ENCODE measurements at regions not wholly inside any gene's neighbourhood (a gene's known extent, or its start where the extent isn't known, plus 50 kb on each side); places are given as distances from the start of the nearest gene placed in this dataset.

DNA sequence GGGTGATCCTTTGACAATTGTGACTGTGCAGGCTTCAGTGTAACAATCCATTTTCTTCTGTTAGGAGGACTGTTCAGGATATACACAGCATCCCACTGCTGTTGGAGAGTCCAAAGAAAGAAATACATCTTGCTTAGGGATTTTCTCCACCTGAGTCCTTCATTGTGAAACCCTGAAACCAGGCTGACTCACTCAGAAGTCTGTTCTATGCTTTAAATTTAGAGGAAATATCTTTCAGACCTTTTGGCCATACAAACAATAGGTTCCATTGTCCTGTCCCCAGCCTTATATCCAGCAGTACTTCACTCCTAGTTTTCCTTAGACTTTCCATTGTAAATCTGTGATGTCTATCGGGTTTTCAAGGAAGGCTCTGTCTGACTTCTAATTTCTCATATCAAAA is 379.1 kb downstream of the SUCLA2 start:
- no peak for DNase-seq (ENCODE audit: low read depth in 2 of 2)

DNA sequence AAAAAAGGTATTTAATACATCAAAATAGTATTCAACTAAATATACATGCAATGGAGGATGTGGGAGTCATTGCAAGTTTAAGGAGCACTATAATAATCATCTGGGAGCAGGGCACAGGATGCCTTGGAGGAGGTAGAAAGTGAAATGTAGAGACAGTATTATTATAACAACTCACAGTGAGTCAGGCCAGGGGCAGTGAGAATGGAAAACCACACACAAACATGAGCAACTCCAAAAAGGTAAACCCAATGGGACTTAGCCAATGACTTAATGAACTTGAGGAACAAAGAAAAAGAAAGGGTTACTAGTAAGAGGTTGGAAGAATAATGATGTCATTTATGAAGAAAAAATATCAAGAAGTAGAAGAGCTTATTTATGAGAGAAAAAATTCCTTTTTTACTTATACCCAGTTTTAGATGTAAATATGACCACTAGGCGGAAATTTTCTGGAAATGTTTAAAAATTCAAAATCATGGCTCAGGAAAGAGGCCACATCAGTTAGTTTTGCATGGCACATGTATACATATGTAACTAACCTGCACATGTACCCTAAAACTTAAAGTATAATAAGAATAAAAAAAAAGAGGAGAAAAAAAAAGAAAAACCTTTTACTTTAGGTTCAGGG is 389.3 kb downstream of the SUCLA2 start:
- DNase-seq (ENCODE audit: low read depth in 2 of 2), result no peak

DNA sequence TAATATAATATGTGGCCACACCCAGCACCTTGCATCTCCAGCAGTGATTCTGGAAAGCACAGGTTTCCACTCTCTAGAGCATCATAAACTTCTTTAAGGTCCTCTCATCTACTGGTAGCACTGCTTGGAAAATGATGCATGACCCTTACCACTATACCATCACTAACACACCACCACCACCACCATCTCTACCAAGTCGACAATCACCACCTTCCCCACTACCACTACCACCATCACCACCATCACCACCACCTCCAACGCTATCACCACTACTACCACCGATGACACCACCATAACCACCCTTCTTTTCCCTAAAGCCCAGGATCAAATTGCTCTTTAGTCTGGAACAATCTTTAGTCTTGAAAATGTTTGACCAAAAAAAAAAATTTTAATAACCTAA is 390.4 kb downstream of the SUCLA2 start:
- DNase-seq (ENCODE audit: low read depth in 2 of 2), result no peak

DNA sequence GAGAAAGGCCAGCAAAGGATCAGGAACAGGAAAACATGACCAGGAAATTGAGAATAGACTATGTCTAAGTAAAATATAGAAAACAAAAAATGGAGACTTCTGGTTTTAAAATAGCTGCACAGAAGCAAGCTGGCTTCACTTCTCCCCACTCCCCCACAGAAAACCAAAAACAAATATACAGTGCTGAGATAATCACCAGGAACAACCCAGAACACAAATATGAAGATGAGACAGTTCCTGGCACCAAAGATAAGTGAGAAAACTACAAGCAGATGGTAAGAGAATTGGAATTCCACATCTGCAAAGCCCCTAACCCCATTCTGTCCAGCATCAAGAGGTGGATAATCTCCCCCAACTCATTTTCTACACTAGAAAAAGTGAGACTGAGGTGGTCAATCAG is 397.7 kb downstream of the SUCLA2 start:
- no peak for DNase-seq (ENCODE audit: low read depth in 2 of 2)

DNA sequence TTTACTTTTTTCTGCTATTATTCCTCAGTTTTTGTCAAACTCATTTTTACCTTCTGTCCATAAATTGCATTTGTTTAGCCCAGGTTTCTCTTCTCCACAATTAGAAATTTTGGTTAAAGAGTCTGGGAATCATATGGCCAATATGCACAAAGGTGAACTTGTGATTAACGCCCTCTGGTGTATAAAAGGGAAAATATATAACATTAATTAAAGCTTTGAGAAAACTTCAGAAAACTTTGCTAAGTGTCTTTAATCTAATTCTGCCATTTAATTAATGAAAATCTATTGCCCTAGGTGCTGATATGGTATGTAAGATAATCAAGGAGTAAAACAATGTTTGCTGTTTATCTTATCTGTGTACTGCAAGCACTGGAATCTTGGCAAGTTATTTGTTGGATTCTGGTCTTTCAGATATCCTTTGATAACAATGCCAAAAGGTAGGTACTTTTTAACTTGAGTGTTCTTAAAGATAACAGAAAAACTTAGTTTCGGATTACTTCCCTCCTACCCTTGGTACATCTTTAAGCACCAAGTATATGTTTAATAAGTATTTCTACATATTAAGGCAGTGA is 402.6 kb downstream of the SUCLA2 start:
- DNase-seq (ENCODE audit: low read depth in 2 of 2), result no peak

DNA sequence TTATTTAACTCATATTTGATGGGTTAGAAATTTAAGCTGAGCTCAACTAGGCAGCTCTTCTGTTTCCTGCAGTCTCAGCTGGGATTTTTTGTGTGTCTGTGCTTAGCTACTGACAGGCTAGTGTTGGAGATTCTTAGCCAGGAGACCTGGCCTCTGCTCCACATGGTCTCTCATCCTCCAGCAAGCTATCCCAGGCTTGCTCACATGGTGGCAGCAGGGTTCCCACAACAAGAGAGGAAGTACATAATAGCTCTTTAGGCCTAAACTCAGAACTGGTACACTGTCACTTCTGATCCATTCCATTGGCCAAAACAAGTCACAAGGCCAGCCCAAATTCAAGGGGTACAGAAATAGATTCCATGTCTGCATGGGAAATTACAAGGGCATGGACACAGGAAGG is 406.2 kb downstream of the SUCLA2 start:
- DNase-seq (ENCODE audit: low read depth in 2 of 2), result no peak

DNA sequence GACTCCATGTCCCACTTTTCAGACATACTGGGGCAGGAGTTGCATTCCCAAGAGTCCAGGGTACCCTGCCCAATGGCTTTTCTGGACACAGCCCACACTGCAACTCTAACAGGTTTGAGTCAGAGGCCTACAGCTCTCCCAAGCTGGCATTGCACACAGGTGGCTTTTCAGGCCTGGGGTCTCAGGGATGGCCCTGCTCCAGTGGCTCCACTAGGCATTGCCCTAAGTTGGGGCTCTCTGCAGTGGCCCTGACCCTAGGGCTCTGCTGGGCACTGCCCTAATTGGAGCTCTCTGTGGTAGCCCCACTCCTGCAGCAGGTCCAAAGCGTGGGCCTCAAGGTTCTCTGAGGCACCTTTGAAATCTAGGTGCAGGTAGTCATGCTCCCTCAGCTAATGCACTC is 408.8 kb downstream of the SUCLA2 start:
- DNase-seq (ENCODE audit: low read depth in 2 of 2), result no peak

DNA sequence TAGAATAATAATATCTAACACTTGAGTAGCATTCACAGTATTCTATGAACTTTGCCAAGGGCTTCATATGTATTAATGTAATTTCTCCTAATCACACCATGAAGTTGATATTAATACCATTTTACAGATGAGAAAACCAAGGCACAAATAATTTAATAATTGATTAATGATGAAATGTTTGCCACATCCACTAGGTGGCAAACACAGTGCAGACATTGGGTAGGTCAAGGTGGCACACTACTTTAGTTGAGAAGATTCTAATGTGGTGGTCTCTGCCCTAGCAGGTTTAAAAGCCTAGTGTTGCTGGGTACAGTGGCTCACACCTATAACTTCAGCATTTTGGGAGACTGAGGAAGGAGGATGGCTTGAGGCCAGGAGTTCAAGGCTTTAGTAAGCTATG is 412.4 kb downstream of the SUCLA2 start:
- DNase-seq (ENCODE audit: low read depth in 2 of 2), result no peak

DNA sequence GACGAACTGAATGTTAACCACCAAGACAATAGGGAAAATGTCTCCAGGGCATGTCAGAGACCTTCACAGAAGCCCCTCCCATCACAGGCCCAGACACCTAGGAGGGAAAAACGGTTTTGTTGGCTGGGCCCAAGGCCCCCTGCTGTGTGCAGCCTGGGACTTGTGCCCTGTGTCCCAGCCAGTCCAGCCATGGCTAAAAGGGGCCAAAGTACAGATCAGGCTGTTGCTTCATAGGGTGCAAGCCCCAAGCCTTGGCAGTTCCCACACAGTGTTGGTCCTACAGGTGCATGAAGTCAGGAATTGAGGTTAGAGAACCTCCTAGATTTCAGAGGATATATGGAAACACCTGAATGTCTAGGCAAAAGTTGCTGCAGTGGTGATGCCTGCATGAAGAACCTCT is 428.7 kb downstream of the SUCLA2 start:
- DNase-seq (ENCODE audit: low read depth in 2 of 2), result no peak

DNA sequence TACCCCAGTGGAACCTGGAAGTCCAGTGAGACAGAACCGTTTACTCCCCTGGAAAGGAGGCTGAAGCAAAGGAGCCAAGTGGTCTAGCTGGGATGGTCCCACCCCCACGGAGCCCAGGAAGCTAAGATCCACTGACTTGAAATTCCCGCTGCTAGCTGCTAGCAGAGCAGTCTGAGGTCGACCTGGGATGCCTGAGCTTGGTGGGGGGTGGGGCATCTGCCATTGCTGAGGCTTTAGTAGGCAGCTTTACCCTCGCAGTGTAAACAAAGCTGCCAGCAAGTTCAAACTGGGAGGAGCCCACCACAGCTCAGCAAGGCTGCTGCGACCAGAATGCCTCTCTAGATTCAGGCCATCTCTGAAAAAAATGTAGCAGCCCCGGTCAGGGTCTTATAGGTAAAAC is 437.0 kb downstream of the SUCLA2 start:
- no peak for DNase-seq (ENCODE audit: low read depth in 2 of 2)

DNA sequence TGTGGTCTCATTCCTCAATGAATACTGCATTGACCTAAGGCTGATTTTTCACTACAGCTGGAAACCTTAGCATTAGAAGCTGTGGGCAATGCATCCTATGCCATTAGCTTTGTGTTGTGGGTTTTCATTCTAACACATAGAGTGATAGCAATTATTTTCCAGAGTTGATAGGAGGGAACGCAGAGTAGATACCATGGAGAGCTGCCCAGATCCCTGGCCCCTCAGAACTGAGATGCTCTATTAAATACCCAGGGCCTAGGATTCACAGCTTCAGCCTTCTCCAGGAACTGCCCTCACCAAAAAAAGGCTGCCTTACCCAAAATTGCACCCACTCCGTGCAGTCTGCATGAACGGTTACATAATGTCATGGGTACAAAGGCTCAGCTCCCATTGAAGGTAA is 444.4 kb downstream of the SUCLA2 start:
- no peak for DNase-seq (ENCODE audit: low read depth in 2 of 2)

DNA sequence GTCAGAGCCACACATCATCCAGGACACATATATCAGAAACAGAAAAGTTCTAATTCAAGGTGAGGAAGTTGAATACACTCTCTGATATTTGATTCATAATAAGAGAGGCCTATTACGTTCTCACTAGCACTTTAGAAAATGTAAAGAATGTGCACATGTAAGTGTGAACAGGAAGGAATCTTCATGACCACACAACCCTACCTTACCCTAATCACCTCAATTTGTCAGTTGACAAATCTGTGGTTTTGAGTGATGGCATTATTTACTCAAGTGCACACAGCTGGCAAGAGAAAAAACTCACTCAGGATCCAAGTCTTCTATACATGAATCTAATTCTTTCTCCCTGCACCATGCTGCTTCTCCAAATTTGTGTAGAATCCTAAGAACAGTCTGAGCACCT is 445.8 kb downstream of the SUCLA2 start:
- no peak for DNase-seq (ENCODE audit: low read depth in 2 of 2)

DNA sequence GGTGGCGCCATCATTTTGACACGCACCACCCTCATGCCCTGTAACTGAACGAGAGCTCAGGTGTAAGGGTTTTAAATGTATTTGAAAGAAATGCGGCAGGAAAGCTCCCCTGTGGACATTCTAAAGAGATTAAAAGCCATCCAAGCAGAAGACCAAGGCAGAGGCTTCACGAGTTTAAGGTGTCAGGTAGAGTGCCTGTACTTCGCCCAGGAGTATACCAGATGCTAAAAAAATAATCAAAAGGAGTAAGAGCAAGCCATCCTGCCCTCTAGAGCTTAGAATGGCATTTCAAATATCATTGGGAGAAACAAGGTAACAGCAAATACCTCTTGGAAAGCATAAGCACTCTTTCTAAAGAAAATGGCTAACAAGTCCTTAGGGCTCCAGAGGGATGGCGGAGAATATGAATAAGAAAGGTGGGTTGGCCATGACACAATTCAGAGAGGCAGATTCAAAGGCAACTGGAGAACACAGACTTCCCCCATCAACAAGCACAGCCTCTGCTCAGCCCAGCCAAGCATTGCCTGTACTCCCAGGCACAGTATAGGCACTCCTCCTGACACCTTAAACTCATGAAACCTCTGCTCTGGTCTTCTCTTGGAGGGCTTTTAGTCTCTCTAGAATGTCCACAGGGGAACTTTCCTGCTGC is 447.6 kb downstream of the SUCLA2 start:
- no peak for DNase-seq (ENCODE audit: low read depth in 2 of 2)

DNA sequence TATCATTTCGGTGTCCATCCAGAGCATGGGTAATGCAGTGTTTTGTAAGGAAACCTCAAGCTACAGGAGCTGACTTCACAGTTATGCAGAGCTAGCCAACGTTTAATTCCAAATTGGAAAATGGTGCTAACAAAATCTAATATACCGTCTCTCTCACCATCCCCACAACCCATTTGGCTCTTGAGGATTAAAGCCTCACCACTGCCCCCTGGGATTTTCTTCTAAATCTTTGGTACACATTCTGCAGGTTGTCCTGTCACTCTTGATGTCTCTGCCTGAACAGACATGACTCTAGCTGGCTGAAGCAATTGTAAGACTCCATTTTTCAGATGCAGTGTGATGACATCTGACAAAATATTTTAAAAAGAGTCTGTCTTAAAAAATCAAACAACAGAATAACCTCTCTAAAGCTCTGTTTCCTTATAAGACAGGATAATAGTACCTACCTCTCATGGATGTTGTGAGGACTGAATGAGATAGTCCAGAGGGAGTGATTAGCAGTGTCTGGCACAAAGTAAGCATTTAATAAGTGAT is 451.8 kb downstream of the SUCLA2 start:
- DNase-seq (ENCODE audit: low read depth in 2 of 2), result no peak

DNA sequence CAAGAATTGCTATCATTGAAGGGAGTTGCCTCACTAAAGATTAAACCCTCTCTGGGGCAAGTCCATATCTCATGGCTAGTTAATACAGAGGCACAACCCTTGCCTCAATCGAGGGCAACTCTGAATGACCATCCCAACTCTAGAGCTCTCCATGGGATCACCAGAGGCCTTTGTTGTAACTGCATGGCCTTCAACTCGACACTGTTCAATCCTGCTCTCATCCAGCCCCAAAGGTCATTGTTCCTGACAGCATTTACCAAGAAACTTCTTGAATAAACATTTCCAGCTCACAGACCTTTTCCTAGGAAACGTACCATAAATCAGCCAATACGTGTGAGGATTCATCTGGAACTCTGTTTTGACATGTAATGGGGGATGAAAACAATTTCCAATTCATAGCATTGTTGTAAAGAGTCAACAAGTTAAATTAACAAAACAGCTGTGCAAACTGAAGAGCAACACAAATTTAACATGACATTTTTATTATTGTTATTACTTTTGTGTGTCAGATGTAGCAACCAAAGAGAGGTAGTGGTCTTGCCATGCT is 452.7 kb downstream of the SUCLA2 start:
- DNase-seq (ENCODE audit: low read depth in 2 of 2), result no peak

DNA sequence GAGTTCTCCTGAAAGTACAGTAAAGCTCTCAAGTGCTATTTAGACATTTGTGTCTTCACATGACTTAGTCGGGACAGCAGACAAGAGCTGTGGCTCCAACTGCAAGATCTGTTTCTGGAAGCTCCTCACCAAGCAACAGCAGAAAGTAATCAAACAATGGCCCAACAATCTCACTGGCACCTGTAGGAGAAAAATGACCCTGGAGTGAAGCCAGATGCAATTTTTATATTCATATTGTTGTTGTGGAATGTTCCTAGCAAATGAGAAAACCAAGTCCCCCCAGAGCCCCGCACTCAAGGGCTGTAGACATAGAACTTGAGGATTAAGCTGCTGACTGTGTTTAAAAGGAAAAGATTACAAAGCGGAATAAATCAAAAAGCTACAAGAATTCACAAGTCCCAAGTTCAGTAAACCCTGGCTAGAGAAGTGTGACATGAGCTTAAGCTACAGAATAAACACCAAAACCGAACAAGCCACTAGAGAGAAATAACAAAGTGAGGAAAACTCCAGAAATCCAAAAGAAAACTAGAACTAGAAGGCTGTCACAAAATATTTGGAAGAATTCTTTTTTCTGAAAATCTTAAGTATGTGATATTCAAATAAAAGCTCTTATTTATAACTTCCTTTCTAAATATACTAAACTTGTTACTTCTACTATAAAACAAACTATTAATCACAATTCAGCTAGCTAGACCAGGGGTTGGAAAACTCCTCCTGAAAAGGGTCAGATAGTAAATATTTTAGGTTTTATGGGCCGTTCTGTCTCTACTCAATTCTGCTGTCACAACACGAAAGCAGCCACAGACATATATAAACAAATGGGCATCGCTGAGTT is 454.5 kb downstream of the SUCLA2 start:
- no peak for DNase-seq (ENCODE audit: low read depth in 2 of 2)

DNA sequence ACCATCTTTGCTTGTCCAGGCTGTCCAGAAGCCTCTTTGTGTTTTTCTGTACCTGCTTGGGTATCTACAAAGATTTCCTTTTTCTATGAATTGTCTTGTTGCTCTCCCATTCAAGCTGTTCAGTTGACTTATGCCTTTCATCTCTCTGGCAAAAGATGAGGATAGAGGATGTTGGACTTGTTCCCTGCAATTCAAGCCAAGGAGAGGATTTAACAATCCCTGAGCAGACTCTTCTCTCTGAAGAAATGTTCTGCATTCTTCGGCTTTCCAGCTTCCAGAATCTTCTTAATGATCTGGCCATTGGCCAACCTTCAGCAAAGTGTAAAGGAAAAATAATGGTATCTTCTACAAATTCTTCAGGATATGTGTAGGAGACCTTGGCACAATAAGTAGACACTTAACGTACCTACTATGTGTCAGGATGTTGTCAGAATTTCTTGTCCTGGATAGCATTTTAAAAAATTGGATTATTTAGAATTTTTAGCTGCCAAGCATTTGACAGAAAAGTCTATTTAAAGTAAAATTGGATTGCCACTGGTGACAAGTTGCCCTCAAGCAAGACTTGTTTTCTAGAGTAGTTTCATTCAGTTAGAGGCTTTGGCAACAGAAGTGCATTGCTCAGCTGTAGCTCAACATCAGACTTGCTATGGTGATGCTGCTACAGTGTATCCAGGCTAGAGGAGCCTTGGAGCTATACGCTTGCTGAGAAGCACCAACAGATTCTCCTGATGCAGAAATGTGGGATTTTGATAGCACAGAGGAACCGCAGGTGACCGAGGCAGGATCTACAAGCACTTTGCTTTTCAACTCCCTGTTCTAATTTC is 455.7 kb downstream of the SUCLA2 start:
- no peak for DNase-seq (ENCODE audit: low read depth in 2 of 2)

DNA sequence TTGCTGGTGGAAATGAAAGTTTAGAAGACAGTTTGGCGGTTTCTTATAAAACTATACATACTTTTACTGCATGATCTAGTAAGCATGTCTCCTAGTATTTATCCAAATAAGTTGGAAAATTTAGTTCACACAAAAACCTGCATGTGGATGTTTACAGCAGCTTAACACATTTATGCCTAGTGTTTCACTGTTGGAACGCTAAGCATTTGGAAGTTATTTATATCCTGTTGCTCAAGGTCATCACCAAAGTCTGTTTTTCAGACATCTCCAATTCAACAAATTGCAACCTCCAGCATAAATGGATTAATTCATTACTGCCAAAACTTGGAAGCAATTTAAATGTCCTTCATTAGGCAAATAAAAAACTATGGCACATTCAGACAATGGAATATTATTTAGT is 461.8 kb downstream of the SUCLA2 start:
- no peak for DNase-seq (ENCODE audit: low read depth in 2 of 2)

DNA sequence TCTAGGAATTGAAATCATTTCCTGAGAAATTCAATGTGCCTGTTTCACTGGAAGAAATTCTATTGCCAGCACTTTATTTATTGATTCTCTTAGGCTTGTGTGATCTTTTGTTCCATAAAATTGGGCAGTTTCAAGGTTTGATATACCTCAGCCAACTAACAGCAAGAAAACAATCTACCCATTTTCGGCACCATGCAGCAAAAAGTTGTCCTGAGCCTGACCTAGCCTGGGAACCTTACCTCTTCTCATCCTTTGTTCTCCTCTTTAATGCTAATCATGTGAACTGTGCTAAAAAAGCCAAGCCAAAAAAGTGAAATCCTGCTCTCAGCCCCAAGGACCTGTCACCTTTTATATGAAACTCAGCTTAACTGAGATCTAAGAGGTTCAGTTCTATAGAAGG is 477.3 kb downstream of the SUCLA2 start:
- no peak for DNase-seq (ENCODE audit: low read depth in 2 of 2)

DNA sequence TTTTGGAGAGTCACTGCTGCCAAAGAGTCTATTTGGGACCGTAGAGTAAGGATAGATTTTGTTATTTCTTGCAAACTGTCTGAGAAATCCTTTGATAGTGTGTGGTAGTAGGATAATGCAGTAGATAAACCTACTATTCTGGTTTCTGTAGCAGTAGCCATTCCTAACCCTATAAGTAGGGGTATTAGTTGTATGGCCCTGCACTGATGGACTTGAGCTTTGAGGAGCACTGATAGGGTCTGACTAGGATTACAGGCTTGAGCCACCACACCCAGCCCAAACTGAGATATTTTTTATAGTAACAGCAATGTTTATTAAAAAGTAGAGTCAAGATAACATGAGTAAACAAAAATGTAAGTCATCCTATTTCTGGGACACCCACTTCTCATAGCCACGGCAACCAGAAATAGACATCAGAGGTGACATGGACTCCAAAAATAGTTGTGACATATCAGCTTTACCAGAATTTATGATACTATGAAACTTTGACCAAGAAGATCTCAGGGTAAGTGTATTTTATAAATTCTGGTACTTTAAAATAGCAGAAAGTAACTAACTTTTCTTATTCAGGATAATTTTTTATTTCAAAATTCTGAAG is 479.1 kb downstream of the SUCLA2 start:
- DNase-seq (ENCODE audit: low read depth in 2 of 2), result no peak

DNA sequence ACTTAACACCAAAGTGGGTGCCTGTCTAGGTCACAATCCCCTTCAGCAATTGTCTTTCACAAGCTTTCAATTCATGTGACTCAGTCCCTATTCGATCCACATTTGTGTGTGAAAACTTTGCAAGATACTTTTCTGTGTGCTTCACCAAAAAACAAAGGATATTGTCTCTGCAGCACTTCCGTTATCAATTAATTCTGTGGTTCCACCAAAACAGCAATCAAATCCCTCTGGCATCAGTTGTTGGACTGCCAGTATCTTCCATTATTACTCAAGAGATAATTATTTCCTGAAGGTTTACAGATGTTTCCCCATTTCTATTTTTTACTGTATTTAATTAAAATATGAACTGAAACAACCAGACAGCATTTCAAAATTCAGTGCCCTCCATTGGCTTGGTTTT is 481.4 kb downstream of the SUCLA2 start:
- DNase-seq (ENCODE audit: low read depth in 2 of 2), result no peak
